WTC11 (cell line): ENCODE measurements at regions not wholly inside any gene's neighbourhood (a gene's known extent, or its start where the extent isn't known, plus 50 kb on each side); places are given as distances from the start of the nearest gene placed in this dataset.

ENCODE experiments used
- ATAC-seq: fragments of 200-7000 bp; cut with Tn5 transposase; 2 replicates; pipeline ENCODE4 v1.10.0; 2021; ENCODE audit warnings: mild to moderate bottlenecking, moderate library complexity
- CTCF ChIA-PET: fragments of 300-600 bp; sonication (Branson Sonifier 250); formaldehyde crosslinking; loops from one replicate; lab custom pipeline; 2021; ENCODE audit warnings: antibody characterized with exemption; lab: Charles Lee
- POLR2A ChIA-PET: fragments of 350-600 bp; sonication (Branson Sonifier 250); formaldehyde crosslinking; loops from one replicate; lab custom pipeline; 2021; ENCODE audit warnings: antibody characterized with exemption; lab: Charles Lee
- DNase-seq: peaks from one replicate; pipeline ENCODE4 v3.0.0; 2021; ENCODE audit warnings: low spot score
- H3K27ac Mint-ChIP-seq: 2 replicates; pipeline ENCODE4 v1.8.0; 2021; ENCODE audit warnings: mixed read lengths
- H3K27me3 Mint-ChIP-seq: 2 replicates; pipeline ENCODE4 v1.8.0; 2021; ENCODE audit warnings: low read depth, mild to moderate bottlenecking, moderate library complexity, mixed read lengths
- H3K36me3 Mint-ChIP-seq: 2 replicates; pipeline ENCODE4 v1.8.0; 2021; ENCODE audit warnings: mixed read lengths
- H3K4me1 Mint-ChIP-seq: 2 replicates; pipeline ENCODE4 v1.8.0; 2022; ENCODE audit warnings: mixed read lengths
- H3K4me3 Mint-ChIP-seq: 2 replicates; pipeline ENCODE4 v1.8.0; 2021; ENCODE audit warnings: mild to moderate bottlenecking, moderate library complexity, mixed read lengths
- H3K9me3 Mint-ChIP-seq: 2 replicates; pipeline ENCODE4 v1.8.0; 2021; ENCODE audit warnings: mixed read lengths
- CREB1 ChIP-seq: sonication (generic); formaldehyde crosslinking; IDR thresholded peaks from 2 replicates; pipeline ENCODE4 v1.8.0; 2023; ENCODE audit warnings: mild to moderate bottlenecking, missing genetic modification reagents
- ELF4 ChIP-seq: sonication (generic); formaldehyde crosslinking; IDR thresholded peaks from 2 replicates; pipeline ENCODE4 v1.8.1; 2022; ENCODE audit warnings: low read depth, mild to moderate bottlenecking, moderate library complexity, missing genetic modification reagents
- HMGA2 ChIP-seq: fragments of 250-450 bp; sonication (Bioruptor Pico); IDR thresholded peaks from 2 replicates; pipeline ENCODE4 v1.4.0; 2021; ENCODE audit warnings: mild to moderate bottlenecking, moderate library complexity
- MXD4 ChIP-seq: fragments of 250-450 bp; sonication (Bioruptor Pico); IDR thresholded peaks from 2 replicates; pipeline ENCODE4 v1.8.0; 2021; ENCODE audit warnings: mild to moderate bottlenecking, moderate library complexity, borderline replicate concordance
- NFATC4 ChIP-seq: fragments of 250-450 bp; sonication (Bioruptor Pico); IDR thresholded peaks from 2 replicates; pipeline ENCODE4 v1.9.0; 2021; ENCODE audit warnings: mild to moderate bottlenecking
- NFE2L1 ChIP-seq: sonication (generic); formaldehyde crosslinking; IDR thresholded peaks from 2 replicates; pipeline ENCODE4 v1.8.1; 2023; ENCODE audit warnings: missing genetic modification reagents
- NR2C2 ChIP-seq: sonication (generic); formaldehyde crosslinking; IDR thresholded peaks from 2 replicates; pipeline ENCODE4 v1.8.0; 2022; ENCODE audit warnings: mild to moderate bottlenecking, missing genetic modification reagents
- NR3C1 ChIP-seq: sonication (generic); formaldehyde crosslinking; conservative IDR thresholded peaks from 2 replicates; pipeline ENCODE4 v1.8.1; 2023; ENCODE audit warnings: low read depth, mild to moderate bottlenecking, missing genetic modification reagents
- OVOL2 ChIP-seq: fragments of 250-450 bp; sonication (Bioruptor Pico); IDR thresholded peaks from 2 replicates; pipeline ENCODE4 v1.9.0; 2021; ENCODE audit warnings: mild to moderate bottlenecking, borderline replicate concordance
- RELA ChIP-seq: sonication (generic); formaldehyde crosslinking; IDR thresholded peaks from 2 replicates; pipeline ENCODE4 v1.8.1; 2022; ENCODE audit warnings: missing genetic modification reagents, mild to moderate bottlenecking, borderline replicate concordance
- SMAD3 ChIP-seq: sonication (generic); formaldehyde crosslinking; IDR thresholded peaks from 2 replicates; pipeline ENCODE4 v1.8.0; 2022; ENCODE audit warnings: missing genetic modification reagents, mild to moderate bottlenecking, borderline replicate concordance
- SP1 ChIP-seq: sonication (generic); formaldehyde crosslinking; conservative IDR thresholded peaks from 2 replicates; pipeline ENCODE4 v1.8.1; 2022; ENCODE audit warnings: missing genetic modification reagents
- TEAD1 ChIP-seq: sonication (generic); formaldehyde crosslinking; IDR thresholded peaks from 2 replicates; pipeline ENCODE4 v1.8.0; 2022; ENCODE audit warnings: mild to moderate bottlenecking, missing genetic modification reagents
- TEAD4 ChIP-seq: sonication (generic); formaldehyde crosslinking; IDR thresholded peaks from 2 replicates; pipeline ENCODE4 v1.8.0; 2022; ENCODE audit warnings: mild to moderate bottlenecking, missing genetic modification reagents
- ZBTB21 ChIP-seq: sonication (generic); formaldehyde crosslinking; IDR thresholded peaks from 2 replicates; pipeline ENCODE4 v1.8.1; 2023; ENCODE audit warnings: mild to moderate bottlenecking, missing genetic modification reagents, borderline replicate concordance
- ZNF263 ChIP-seq: sonication (generic); formaldehyde crosslinking; IDR thresholded peaks from 2 replicates; pipeline ENCODE4 v1.8.1; 2022; ENCODE audit warnings: low read depth, mild to moderate bottlenecking, moderate library complexity, missing genetic modification reagents
- TF ChIP-seq, protein P1 (sequence below): sonication (generic); formaldehyde crosslinking; conservative IDR thresholded peaks from 2 replicates; pipeline ENCODE4 v1.8.1; 2023; ENCODE audit warnings: mild to moderate bottlenecking, low read depth, missing genetic modification reagents, moderate library complexity
- TF ChIP-seq, protein P2 (sequence below): fragments of 200-600 bp; IDR thresholded peaks from 2 replicates; pipeline ENCODE4 v1.8.0; 2022; ENCODE audit warnings: antibody characterized with exemption
- TF ChIP-seq, protein P3 (sequence below): sonication (generic); formaldehyde crosslinking; IDR thresholded peaks from 2 replicates; pipeline ENCODE4 v1.8.0; 2023; ENCODE audit warnings: mild to moderate bottlenecking, missing genetic modification reagents
- TF ChIP-seq, protein P4 (sequence below): fragments of 250-450 bp; sonication (Bioruptor Pico); IDR thresholded peaks from 2 replicates; pipeline ENCODE4 v2.1.2; 2022; ENCODE audit warnings: mild to moderate bottlenecking, moderate library complexity

DNA sequence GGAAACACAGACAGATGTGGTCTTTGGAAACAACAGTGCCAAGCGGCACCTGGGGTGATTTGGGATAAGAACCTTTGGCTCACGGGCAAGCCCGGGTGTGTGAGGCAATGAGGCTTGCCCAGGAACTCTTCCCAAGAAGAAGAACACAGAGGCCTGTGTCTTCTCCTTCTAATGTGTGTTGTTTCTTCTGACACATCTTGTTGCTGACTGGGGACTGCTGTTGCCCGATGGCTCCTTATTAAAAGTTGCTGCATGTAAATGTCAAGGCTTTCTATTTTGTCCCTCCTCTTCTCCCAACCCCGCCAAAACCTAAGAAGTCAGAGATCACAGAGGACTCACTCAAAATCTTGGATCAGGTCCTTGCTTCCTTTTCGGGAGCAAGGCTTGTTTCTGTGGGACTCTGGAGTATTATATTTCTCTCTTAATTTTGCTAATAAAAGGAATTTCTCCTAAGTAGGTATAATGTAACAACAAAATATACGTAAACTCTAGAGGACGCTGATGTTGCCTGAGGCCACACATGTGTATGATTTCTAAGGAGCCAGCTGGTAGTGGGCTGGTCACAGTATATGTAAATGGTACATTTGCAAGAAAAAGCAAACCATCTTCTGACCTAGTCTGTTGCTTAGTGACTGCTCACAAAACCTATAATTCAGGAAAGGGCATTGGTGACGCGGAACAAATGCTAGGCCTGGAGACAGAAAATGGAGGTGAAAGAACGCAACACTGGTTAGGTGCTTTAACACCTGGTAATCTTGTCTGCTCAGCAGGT, 232.5 kb downstream of the GADD45G start:
- POLR2A ChIA-PET, result no interaction called here
- Mint-ChIP-seq H3K4me3 (no peak overlapping the region), H3K27ac (peak overlapping the region; percentile 19; the same call in 1 of the 2 replicates), H3K4me1 (peaks cover 44% of the 10 kb centered on the region), H3K27me3 (no peaks in the 10 kb centered on the region), H3K9me3 (peaks cover 3% of the 10 kb centered on the region; the same call in 1 of the 2 replicates), H3K36me3 (no peaks in the 10 kb centered on the region)
- TF ChIP-seq ZNF263 (CRISPR knock-in tag) (no peak), TEAD4 (CRISPR knock-in tag) (no peak), HMGA2 (CRISPR knock-in tag) (no peak), RELA (CRISPR knock-in tag) (no peak), NFATC4 (CRISPR knock-in tag) (no peak), CREB1 (CRISPR knock-in tag) (no peak), SMAD3 (no peak), NFE2L1 (CRISPR knock-in tag) (no peak), ZBTB21 (no peak), OVOL2 (no peak), SP1 (CRISPR knock-in tag) (no peak)
- TF ChIP-seq, protein P1, sequence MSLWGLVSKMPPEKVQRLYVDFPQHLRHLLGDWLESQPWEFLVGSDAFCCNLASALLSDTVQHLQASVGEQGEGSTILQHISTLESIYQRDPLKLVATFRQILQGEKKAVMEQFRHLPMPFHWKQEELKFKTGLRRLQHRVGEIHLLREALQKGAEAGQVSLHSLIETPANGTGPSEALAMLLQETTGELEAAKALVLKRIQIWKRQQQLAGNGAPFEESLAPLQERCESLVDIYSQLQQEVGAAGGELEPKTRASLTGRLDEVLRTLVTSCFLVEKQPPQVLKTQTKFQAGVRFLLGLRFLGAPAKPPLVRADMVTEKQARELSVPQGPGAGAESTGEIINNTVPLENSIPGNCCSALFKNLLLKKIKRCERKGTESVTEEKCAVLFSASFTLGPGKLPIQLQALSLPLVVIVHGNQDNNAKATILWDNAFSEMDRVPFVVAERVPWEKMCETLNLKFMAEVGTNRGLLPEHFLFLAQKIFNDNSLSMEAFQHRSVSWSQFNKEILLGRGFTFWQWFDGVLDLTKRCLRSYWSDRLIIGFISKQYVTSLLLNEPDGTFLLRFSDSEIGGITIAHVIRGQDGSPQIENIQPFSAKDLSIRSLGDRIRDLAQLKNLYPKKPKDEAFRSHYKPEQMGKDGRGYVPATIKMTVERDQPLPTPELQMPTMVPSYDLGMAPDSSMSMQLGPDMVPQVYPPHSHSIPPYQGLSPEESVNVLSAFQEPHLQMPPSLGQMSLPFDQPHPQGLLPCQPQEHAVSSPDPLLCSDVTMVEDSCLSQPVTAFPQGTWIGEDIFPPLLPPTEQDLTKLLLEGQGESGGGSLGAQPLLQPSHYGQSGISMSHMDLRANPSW (CRISPR knock-in tag), result no peak
- TF ChIP-seq, protein P2, sequence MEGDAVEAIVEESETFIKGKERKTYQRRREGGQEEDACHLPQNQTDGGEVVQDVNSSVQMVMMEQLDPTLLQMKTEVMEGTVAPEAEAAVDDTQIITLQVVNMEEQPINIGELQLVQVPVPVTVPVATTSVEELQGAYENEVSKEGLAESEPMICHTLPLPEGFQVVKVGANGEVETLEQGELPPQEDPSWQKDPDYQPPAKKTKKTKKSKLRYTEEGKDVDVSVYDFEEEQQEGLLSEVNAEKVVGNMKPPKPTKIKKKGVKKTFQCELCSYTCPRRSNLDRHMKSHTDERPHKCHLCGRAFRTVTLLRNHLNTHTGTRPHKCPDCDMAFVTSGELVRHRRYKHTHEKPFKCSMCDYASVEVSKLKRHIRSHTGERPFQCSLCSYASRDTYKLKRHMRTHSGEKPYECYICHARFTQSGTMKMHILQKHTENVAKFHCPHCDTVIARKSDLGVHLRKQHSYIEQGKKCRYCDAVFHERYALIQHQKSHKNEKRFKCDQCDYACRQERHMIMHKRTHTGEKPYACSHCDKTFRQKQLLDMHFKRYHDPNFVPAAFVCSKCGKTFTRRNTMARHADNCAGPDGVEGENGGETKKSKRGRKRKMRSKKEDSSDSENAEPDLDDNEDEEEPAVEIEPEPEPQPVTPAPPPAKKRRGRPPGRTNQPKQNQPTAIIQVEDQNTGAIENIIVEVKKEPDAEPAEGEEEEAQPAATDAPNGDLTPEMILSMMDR, result no peak
- TF ChIP-seq, protein P3, sequence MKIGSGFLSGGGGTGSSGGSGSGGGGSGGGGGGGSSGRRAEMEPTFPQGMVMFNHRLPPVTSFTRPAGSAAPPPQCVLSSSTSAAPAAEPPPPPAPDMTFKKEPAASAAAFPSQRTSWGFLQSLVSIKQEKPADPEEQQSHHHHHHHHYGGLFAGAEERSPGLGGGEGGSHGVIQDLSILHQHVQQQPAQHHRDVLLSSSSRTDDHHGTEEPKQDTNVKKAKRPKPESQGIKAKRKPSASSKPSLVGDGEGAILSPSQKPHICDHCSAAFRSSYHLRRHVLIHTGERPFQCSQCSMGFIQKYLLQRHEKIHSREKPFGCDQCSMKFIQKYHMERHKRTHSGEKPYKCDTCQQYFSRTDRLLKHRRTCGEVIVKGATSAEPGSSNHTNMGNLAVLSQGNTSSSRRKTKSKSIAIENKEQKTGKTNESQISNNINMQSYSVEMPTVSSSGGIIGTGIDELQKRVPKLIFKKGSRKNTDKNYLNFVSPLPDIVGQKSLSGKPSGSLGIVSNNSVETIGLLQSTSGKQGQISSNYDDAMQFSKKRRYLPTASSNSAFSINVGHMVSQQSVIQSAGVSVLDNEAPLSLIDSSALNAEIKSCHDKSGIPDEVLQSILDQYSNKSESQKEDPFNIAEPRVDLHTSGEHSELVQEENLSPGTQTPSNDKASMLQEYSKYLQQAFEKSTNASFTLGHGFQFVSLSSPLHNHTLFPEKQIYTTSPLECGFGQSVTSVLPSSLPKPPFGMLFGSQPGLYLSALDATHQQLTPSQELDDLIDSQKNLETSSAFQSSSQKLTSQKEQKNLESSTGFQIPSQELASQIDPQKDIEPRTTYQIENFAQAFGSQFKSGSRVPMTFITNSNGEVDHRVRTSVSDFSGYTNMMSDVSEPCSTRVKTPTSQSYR, result no peak
- peak; percentile 68 for ATAC-seq
- CTCF ChIA-PET, result interaction anchor here (0.6 kb wide), 1 partner anchor 244 kb away, joined by 3 read pairs; no protein-coding TSS in a partner anchor
- no peak for DNase-seq

DNA sequence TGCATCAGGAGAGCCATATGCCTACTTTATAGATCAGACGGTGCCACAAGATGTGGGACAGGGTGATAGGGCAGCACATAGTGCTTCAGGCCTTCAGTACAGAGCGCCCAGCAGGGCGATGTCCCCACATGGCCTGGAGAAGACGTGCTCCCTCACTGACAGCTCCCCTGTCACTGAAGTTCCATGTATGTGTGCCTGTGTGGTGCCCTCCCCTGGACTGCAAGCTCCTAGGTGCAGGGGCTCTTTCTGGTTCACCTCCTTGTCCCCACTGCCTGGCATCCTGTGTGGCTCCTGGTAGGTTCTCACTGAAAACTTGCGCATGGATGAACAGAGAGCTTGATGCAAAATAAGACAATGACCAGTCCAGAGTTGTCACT, 233.1 kb downstream of the GADD45G start:
- CTCF ChIA-PET, result interaction anchor here (0.6 kb wide), 1 partner anchor 245 kb away, joined by 3 read pairs; no protein-coding TSS in a partner anchor
- TF ChIP-seq NR3C1 (CRISPR knock-in tag) (no peak), ELF4 (no peak), NR2C2 (CRISPR knock-in tag) (no peak), MXD4 (no peak), TEAD1 (no peak)
- TF ChIP-seq, protein P4, sequence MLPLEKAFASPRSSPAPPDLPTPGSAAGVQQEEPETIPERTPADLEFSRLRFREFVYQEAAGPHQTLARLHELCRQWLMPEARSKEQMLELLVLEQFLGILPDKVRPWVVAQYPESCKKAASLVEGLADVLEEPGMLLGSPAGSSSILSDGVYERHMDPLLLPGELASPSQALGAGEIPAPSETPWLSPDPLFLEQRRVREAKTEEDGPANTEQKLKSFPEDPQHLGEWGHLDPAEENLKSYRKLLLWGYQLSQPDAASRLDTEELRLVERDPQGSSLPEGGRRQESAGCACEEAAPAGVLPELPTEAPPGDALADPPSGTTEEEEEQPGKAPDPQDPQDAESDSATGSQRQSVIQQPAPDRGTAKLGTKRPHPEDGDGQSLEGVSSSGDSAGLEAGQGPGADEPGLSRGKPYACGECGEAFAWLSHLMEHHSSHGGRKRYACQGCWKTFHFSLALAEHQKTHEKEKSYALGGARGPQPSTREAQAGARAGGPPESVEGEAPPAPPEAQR (CRISPR knock-in tag), result no peak
- Mint-ChIP-seq H3K36me3 (no peaks in the 10 kb centered on the region), H3K27ac (peak overlapping the region; percentile 19; the same call in 1 of the 2 replicates), H3K9me3 (no peaks in the 10 kb centered on the region), H3K4me1 (peaks cover 48% of the 10 kb centered on the region), H3K4me3 (no peak overlapping the region), H3K27me3 (no peaks in the 10 kb centered on the region)
- no peak for DNase-seq
- POLR2A ChIA-PET, result no interaction called here
- peak; percentile 19; the same call in 1 of the 2 replicates for ATAC-seq
